HG03520 (cell line): ENCODE measurements at regions not wholly inside any gene's neighbourhood (a gene's known extent, or its start where the extent isn't known, plus 50 kb on each side); places are given as distances from the start of the nearest gene placed in this dataset.

Experiments used
- ATAC-seq: cut with Tn5 transposase; IDR thresholded peaks from one replicate; pipeline ENCODE4 v1.9.1; 2021; ENCODE audit warnings: mild to moderate bottlenecking, moderate library complexity; ENCODE audit not compliant: unreplicated experiment

DNA sequence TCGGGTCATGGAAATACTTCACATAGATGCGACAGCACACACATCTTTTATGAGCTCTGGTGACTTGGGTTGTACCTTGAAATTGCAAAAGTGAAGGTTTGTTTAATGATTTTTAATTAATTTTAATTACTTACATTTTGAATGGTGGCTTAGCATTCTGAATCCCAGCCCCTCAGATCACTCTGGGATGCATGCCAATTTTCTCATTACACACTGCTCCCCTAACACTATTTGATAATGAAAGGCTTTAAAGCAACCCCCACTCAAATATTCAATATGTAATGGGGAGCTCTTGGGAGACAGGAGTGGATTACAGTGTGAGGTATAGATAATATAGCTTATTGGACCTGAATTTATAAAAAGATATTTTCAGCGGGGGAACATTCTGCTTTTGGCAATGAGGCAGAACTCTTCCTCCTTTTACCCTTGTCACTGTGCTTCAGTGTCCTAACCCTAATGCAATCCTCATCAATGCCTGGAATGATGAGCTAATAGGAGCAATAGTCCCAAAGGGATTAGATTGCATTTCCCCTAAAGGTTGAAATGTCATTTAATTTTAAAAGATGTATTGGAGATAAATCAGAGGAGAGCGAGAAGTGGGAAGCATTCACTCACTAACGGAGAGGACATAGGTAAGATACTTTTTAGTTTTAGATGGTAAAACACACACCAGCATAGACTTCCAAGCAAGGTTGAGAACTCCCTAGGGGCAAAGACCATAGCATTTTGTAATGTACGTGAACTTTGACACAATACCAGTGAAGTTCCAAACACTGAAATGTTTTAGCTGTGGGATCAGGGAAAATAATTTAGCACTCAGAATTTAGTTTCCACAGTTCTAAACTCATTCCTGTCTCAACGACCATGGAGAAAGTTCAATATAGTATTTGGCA is 384.1 kb upstream of the PLXNA2 start:
- ATAC-seq, result no peak

DNA sequence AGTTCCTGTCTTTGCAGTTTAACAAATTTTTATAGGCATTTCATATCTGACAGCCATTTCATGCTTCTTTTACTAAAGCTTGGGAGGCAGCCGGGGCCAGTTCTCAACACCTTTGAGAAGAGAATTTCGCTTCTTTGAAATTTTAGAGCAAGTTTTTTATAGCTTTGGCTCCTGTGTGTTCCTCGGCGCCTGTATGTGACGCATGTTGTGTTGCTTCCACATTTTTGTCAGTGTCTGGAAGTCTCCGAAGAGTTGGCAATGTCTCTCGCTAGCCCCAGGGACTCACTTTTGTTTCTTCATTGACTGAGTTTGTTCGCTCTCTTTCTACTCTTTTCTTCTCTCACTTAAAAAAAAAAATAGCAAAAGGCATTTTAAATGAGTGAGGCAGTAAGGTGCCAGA is 386.9 kb upstream of the PLXNA2 start:
- ATAC-seq, result no peak

DNA sequence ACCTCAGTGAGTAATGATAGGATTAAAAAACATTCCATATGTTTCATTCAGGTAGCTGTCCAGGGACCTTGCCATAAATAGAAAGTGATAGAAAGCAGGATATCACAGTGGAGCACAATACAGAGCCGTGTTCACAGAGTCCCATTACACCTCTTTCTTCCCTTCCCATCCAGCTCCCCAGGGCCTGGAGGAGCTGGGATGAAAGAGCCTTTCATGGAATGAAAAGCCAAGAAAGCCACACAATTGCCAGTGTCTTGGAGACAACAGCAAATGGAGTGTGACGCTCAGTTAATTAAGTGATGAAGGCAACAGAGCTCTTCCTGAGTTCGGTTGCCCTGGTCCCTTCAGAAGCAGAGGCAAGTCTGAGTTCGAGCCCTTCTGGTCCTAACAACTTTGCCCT is 387.3 kb upstream of the PLXNA2 start:
- no peak for ATAC-seq

DNA sequence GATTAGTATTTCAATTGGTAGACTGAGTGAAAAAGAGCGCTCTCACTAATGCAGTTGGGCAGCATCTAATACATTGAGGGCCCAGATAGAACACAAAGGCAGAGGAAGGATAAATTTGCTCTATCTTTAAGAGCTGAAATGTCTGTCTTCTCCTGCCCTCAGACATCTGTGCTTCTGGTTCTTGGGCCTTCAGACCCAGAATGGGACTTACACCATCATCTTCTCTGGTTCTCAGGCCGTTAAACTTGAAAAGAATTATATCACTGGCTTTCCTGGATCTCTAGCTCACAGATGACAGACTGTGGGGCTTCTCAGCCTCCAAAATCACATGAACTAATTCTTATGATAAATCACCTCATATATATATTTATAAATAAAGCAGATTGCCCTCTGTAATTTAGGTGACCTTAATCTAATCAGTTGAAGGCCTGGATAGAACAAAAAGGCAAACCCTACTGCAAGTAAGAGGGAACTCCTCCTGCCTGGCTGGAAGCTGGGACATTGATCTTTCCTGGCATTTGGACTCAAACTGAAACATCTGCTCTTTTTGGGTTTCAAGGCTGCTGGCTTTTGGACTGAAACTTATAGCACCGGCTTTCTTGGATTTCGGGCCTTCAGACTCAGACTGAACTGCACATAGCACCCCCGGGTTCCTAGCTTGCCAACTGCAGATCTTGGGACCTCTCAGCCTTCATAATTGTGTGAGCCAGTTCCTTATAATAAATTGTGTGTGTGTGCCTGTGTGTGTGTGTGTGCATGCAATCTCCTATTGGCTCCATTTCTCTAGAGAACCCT is 390.4 kb upstream of the PLXNA2 start:
- no peak for ATAC-seq

DNA sequence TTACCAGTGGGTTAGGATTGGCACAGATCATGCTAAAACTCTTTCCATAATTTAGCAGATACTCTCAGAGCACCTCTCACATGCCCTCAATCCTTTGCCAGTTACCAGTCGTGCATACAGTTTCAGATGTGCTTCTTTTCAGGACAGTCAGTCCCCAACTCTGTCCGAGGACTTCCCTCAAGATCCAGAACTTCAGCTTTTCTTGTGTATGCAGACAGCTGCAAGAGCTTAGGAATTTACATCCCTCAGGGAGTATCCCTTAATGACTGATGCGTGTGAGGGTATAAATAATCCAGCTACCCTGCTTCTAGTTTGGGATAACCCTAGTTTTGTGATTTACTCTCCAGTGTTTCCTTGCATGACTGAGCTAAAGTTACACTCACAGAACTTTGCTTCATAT is 393.0 kb upstream of the PLXNA2 start:
- ATAC-seq, result no peak

DNA sequence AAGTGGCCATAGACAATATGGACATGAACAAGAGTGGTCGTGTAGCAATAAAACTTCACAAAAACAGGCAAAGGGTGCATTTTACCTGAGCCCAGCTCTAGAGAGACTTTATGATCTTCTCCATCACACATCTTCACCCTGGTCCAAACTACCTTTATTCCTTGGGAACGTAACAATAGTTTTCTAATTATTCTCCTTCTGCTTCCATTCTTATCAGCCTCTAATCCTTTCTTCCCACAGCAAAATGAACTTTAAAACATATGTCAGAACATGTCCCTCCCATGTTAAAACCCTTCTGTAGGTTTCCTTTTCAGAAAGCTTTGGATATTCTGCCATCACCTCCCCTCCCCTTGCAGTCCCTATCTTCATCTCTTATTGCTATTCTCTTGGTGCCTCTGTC is 395.2 kb upstream of the PLXNA2 start:
- ATAC-seq, result no peak

DNA sequence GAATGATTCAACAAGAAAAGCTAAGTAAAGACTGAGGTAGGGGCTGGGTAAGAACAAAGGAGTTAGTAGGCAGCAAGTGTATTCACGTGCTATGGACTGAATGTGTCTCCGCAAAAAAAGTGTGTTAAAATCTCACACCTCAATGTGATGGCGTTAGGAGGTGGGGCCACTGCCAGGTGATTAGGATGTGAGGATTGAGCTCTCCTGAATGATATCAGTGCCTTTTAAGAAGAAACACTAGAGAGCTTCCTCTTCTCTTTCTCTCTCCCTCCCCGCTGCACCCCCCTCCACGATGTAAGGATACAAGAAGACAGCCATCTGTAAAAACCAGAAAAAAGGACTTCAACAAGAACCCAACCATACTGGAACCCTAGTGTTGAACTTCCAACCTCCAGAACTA is 396.1 kb upstream of the PLXNA2 start:
- no peak for ATAC-seq

DNA sequence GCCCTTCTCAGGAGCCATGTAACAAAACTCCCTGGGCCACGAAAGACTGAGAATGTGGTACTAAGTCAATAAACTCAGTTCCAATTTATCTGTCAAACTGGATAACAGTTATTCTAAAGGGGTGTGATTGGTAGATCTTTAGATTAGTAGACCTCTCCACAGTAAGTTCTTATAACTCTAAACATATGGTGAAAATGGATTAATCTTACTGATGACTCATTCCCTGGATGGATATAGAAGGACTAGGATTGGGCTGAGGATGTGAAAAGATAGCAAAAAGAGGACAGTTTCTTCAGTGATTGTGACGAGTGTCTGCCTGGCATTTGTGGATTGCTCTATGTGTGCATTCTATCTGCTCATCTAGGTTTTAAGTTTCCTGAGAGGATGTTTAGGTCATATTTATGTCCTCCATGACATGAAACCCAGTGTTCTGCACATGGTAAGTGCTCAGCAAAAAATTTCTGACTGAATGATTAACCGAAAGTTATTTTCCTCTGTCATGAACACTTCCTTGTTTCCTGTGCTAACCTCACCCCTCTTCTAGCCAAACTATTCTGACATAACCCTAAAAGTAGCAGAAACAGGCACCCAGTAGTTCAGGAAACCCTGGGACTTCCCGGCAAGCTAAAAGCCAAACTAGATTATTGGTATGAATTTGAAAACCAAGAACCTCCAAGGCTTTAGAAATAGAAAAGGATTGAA is 397.5 kb upstream of the PLXNA2 start:
- ATAC-seq, result no peak

DNA sequence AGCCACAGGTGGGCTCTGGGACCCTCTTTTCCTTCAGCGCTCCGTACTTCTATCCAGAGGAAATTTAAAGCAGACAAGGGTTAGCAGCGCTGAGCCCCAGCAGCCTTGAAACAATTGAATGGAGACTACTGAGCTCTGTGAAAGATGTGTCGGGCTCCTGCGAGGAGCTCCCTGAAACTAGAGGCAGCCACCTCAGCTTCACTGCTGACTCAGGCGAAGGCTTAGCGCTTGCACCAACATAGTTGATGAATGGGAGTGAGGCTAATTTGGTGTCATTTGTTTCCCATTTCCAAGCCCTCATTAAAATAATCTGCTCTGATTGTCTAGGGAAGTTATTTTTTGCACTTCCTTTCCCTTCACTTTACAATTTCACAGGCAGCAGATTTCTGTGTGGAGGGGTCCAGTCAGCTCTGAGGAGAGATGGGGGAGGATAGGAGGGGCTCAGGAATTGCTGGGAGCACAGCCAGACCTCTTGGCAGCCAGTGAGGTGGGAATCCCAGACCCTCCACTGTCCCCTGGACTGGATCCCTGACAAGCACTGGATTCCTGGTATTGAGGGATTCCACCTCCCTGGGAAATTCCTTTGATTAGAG is 398.9 kb upstream of the PLXNA2 start:
- no peak for ATAC-seq

DNA sequence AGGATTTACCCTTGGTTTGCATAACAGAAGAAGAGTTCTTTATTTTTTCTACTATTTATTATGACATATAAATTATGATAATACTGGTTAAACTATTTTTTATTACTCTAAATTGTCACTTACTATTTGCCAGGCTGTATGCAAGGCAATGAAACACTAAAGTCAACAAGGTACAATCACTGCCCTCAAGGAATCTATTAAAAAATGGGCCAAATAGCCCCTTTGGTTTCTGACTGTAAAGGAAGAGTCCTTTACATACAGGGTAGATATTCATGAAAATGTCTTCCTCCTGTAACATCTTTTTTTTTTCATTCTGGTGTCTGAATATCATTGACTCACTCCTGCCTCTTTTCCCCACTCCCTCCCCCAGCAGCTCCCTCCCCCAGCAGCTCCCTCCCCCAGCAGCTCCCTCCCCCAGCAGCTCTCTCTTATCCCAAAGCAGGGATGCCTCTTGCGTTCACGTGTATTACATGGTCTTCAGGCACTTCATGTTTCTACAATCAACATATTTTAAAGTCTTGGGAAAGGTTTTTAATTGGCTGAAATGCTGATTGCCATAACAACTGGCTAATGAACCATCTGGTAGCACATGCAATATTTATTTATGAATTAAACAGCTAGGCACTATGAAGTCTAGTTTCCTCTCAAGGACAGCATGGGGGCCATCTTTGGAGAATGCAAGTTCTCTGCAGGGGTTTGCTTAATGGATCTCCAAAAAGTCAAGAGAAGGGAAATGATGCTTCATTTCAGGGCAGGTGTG is 400.4 kb upstream of the PLXNA2 start:
- ATAC-seq, result no peak

DNA sequence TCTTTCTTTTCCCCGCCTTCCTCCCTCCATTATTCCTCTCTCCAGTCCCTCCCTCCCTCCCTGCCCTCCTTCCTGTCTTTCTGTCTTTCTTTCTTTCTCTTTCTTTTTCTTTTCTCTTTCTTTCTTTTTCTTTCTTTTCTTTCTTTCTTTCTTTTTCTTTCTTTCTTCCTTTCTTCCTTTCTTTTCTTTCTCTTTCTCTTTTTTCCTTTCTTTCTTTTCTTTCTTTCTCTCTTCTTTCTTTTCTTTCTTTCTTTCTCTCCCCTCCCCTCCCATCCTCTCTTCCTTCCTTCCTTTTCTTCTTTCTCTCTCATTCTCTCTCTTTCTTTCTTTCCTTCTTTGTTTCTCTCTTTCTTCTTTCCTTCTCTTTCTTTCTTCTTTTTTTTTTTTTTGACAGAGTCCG is 402.2 kb upstream of the PLXNA2 start:
- no peak for ATAC-seq

DNA sequence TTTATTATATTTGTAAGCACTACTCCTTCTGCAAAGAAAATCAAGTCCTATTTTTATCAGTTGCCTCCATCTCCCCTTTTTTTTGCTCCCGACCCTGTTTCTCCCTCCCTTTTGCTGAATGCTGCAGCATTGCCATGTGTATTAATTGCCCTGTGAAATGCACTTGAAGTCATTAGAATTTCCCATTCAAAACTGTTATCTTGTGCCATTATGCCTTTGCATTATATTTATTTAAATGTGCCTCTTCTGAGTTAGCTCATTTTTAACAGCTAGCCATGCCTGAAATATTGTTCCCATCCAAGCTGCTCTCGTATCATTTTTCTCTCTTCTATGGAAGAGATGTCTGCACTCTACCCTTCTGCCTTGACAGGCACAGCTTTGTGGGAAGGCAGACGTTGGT is 404.0 kb upstream of the PLXNA2 start:
- ATAC-seq, result no peak

DNA sequence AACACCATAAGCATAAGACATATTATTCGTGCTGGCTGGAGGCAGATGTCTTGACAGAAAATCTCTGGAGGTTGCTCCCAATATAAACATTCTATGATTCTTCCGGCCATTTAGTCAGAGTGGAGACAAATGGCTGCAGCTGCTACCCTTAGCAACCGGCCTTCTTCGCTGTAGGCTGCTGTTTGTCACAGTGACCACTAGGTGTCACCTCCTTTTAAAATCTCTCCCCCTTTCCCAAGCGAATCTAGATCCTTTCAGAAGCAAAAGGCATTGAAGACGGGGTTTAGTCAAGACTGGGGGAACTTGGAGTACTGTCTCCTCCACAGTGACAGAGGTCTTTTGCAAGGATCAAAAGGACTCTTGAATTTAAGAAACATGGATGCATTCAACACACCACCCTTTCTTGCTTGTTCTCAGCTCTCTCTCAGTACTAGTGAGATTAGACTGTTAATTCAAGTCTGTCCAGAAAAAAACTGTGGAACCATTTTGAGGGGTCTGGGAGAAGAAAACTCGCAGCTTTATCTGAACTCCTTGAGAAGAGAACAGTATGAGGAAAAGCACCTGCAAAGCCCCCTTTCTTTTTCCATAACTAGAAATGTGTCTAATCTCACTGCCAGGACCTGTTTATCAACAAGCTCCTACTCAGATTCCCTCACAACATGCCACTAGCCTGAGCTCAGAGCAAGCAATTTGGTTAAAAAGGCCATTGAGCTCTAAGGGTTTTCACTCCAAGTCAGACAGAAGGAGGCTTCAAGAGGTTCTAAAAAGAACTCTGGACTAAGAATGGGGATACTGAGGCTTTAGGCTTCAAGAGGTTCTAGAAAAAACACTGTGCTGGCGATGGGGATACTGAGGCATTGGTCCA is 408.3 kb upstream of the PLXNA2 start:
- ATAC-seq, result peak; percentile 88

DNA sequence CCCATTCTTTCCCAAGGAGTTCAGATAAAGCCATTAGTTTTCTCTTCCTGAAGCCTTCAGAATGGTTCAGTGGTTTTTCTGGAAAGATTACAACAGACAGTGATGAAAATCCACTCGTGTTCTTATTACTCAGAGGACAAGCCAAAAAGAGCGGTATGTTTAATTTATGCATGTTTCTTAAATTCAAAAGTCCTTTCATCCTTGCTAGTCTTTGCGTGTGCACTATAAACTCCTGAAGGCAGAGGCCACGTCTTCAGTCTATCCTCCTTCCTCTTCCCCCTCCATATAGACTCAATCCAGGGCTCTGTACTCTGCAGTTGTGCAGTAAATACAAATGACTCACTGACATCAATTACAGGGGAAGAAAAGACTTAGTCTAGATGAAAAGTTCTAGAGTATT is 409.2 kb upstream of the PLXNA2 start:
- ATAC-seq, result no peak

DNA sequence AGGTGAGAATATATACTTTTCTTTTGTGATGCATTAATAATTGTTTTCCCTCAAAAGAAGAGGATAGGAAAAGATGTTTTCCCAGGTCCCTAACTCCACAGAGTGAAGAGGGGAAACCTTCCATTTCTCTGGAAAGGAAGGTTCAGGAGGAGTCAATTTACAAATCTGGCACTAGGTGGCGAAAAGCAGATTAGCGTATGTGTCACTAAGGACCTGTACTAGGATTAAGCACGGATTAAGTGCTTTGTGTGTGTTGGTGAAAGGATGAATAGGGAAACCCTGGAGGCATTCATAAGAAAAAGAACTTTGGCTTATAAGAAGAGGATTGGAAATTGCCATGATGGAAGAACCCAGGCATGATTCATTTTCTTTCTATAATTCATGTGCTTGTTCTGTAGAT is 410.1 kb upstream of the PLXNA2 start:
- ATAC-seq, result no peak

DNA sequence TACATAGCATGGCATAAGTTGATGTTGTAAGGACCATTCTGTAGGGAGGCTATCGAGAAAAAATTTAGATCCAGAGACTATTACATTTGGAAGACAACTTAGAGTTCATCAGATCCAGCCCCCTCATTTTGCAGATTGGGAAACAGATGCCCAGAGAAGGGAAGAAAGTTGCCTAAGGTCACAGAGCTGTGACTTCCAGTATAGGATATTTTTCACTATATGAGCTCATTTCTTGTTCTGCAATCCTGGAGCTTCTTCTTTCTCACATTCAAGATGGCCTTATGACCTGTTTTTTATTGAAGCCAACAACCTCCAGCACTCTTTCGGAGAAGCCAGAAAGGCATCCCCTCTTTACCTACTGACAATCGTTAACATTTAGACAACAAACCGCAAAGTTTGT is 421.8 kb upstream of the PLXNA2 start:
- no peak for ATAC-seq

DNA sequence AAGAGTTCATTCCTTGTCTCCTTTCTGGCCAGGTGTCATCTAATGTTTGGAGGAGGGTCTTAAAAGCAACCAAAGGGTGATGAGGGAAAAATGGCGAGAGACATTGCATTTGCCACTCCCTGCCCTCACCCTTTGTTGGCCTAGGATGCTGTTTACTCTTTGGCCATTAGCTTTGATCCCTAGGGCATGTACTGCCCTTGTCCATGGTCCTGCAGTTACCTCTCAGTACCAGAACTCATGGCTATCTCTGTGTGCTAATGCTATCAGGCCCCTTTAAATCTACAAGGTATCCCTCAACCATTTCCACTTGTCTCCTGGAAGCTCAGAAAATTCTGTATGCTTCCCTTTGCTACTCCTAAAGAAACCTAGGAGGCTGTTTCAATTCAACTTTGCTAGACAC is 424.8 kb upstream of the PLXNA2 start:
- ATAC-seq, result no peak

DNA sequence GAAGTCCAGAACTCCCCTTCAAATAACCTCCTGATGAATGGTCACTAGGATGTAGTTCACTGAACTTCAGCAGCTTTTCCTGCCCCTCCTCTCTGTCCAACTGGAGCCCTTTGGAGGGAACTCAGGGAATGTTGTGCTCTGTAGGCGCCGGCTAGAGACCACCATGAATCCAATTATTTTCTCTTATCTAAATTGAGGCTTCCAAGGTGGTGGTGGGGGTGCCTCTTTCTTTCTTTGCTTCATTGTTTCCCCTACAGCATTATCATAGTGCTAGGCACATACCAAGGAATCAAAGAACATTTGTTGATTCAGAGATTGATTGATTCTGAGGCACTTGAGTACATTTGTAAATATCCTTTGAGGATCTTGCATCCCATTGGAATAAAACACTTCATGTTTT is 426.6 kb upstream of the PLXNA2 start:
- no peak for ATAC-seq

DNA sequence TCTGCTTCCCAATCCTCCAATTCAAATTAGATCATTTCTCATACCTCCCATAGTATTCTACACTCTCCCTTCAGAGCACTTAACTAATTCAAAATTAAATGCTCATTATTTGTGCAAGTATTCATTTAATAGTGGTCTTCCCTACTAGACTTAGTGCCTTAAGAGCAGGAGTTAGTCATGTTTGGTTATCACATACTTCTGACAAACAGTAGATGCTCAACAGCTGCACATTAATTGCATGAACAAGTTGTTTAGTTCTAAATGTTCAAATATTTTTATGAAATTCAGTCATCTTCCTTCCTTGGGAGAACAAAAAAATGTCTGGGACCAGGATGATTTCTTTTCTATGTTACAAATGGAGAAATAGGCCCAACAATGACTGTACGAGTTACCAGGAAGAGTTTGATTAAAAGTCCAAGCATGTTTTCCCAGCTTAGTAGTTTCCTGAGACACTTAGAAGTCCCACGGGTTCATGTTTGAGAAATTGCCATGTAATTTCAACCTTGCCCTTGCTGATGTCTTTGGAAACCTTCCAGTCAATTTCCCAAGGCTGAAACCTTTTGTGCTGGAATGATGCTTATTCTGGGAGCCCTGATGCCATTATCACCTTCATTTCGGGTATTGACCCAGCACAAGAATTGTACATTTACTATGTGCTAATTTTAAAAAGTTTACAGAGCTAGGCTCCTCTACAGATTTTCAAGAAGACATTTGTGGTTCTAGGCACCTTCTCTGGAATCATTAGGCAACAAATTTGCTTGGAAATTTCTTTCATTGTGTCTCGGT is 437.9 kb upstream of the PLXNA2 start:
- no peak for ATAC-seq
